BJ (cell line): ENCODE measurements at regions not wholly inside any gene's neighbourhood (a gene's known extent, or its start where the extent isn't known, plus 50 kb on each side); places are given as distances from the start of the nearest gene placed in this dataset.

Source experiments
- CTCF ChIA-PET: fragments of 350-600 bp; formaldehyde crosslinking; extraction: SDS; loops from one replicate; lab custom pipeline; 2021; ENCODE audit warnings: antibody characterized with exemption, inconsistent platforms; lab: Yijun Ruan, JAX
- POLR2A ChIA-PET: fragments of 300-600 bp; sonication (Branson Sonifier 250); formaldehyde crosslinking; extraction: SDS; loops from one replicate; lab custom pipeline; 2021; ENCODE audit warnings: antibody characterized with exemption; lab: Charles Lee
- DNase-seq: peaks from one replicate; pipeline ENCODE4 v3.0.0-alpha.2; 2011; ENCODE audit warnings: low read depth
- H3K27me3 ChIP-seq: 2 replicates; pipeline ENCODE4 v1.6.0; 2011; ENCODE audit warnings: low read length; ENCODE audit not compliant: control insufficient read depth, insufficient read depth
- H3K36me3 ChIP-seq: 2 replicates; pipeline ENCODE4 v1.5.1; 2011; ENCODE audit warnings: low read length; ENCODE audit not compliant: control insufficient read depth, insufficient read depth
- H3K4me3 ChIP-seq: 2 replicates; pipeline ENCODE4 v1.5.1; 2011; ENCODE audit warnings: low read depth, mild to moderate bottlenecking, control low read depth, low read length
- CTCF ChIP-seq: IDR thresholded peaks from 2 replicates; pipeline ENCODE4 v1.5.1; 2011; ENCODE audit warnings: low read depth, mild to moderate bottlenecking, control low read depth, inconsistent platforms, low read length, moderate library complexity; ENCODE audit not compliant: insufficient read depth

GRCh38 chr14:83289390-83289789, 1755.7 kb upstream of the SEL1L start:
- no peak for DNase-seq
- ChIA-PET POLR2A (no interaction called here), CTCF (no interaction called here)
- H3K27me3 ChIP-seq: no peaks in the 10 kb centered on the region
- H3K36me3 ChIP-seq: no peaks in the 10 kb centered on the region
- no peak for TF ChIP-seq CTCF
- no peak overlapping the region for H3K4me3 ChIP-seq

GRCh38 chr14:83289896-83290295, 1756.2 kb upstream of the SEL1L start:
- no peak for DNase-seq
- Histone ChIP-seq H3K27me3 (no peaks in the 10 kb centered on the region), H3K36me3 (no peaks in the 10 kb centered on the region), H3K4me3 (no peak overlapping the region)
- TF ChIP-seq CTCF: no peak
- CTCF ChIA-PET: no interaction called here
- POLR2A ChIA-PET: no interaction called here

- no peak overlapping the region for H3K4me3 ChIP-seq
- H3K36me3 ChIP-seq: no peaks in the 10 kb centered on the region
- CTCF ChIA-PET: interaction anchor here (0.7 to 1.7 kb wide), 2 partner anchors 10 to 172 kb away, joined by 4 to 6 read pairs; no protein-coding TSS in a partner anchor
- no peak for DNase-seq
- no peak for TF ChIP-seq CTCF
- no peaks in the 10 kb centered on the region for H3K27me3 ChIP-seq
- POLR2A ChIA-PET: no interaction called here
Measured at GRCh38 chr14:83290447-83290846, 1756.8 kb upstream of the SEL1L start.

- TF ChIP-seq CTCF: no peak
- Histone ChIP-seq H3K36me3 (no peaks in the 10 kb centered on the region), H3K4me3 (no peak overlapping the region), H3K27me3 (no peaks in the 10 kb centered on the region)
- DNase-seq: no peak
- ChIA-PET POLR2A (no interaction called here), CTCF (interaction anchor here (1.7 kb wide), 1 partner anchor 8 kb away, joined by 6 read pairs; no protein-coding TSS in a partner anchor)
Measured at GRCh38 chr14:83291714-83292113, 1758.1 kb upstream of the SEL1L start.

- TF ChIP-seq CTCF: no peak
- no peak for DNase-seq
- H3K4me3 ChIP-seq: no peak overlapping the region
- H3K36me3 ChIP-seq: no peaks in the 10 kb centered on the region
- ChIA-PET POLR2A (no interaction called here), CTCF (interaction anchor here (1.9 kb wide), 1 partner anchor 169 kb away, joined by 4 read pairs; no protein-coding TSS in a partner anchor)
- H3K27me3 ChIP-seq: no peaks in the 10 kb centered on the region
Measured at GRCh38 chr14:83294941-83295340, 1761.3 kb upstream of the SEL1L start.
